ENCODE measurements at regions not wholly inside any gene's neighbourhood (a gene's known extent, or its start where the extent isn't known, plus 50 kb on each side); places are given as distances from the start of the nearest gene placed in this dataset.

GRCh38 chr15:87522997-87523396 is 733.5 kb downstream of the NTRK3 start:
- no peak for TF ChIP-seq CTCF (IDR thresholded peaks at IDR 0.05)
- TF ChIP-seq REST (IDR thresholded peaks at IDR 0.05; ENCODE audit: insufficient read depth in 1 of 2, low read depth in 2 of 2, low read length in 1 of 2) = no peak
